A549 (cell line): ENCODE measurements at regions not wholly inside any gene's neighbourhood (a gene's known extent, or its start where the extent isn't known, plus 50 kb on each side); places are given as distances from the start of the nearest gene placed in this dataset.

Source experiments
- EP300 ChIP-seq, 2 experiments: fragments of >200 bp; sonication (Bioruptor Twin); formaldehyde crosslinking; IDR thresholded peaks; 2 replicates in 1 of 2; 3 replicates in 1 of 2; pipeline ENCODE4 v1.6.1; 2016 to 2017
- JUN ChIP-seq, 2 experiments: fragments of >200 bp; sonication (Bioruptor Twin); formaldehyde crosslinking; IDR thresholded peaks; 2 replicates in 1 of 2; 3 replicates in 1 of 2; pipeline ENCODE4 v1.6.1; 2016 to 2017
- JUNB ChIP-seq: fragments of >200 bp; sonication (Bioruptor Twin); formaldehyde crosslinking; IDR thresholded peaks from 2 replicates; pipeline ENCODE4 v1.6.1; 2016
- KDM1A ChIP-seq: fragments of 200-600 bp; sonication (generic); IDR thresholded peaks from 2 replicates; pipeline ENCODE4 v1.6.1; 2016; ENCODE audit warnings: low read depth, mild to moderate bottlenecking
- MAX ChIP-seq: IDR thresholded peaks from 2 replicates; pipeline ENCODE4 v1.6.1; 2012
- POLR2A ChIP-seq: IDR thresholded peaks from 2 replicates; pipeline ENCODE4 v1.6.1; 2012; ENCODE audit warnings: mild to moderate bottlenecking, low read length
- RAD21 ChIP-seq, 2 experiments: fragments of >200 bp in 1 of 2; sonication (Bioruptor Twin) in 1 of 2; formaldehyde crosslinking in 1 of 2; IDR thresholded peaks in 1 of 2; conservative IDR thresholded peaks in 1 of 2; 2 replicates in 1 of 2; 3 replicates in 1 of 2; pipeline ENCODE4 v1.6.1; 2012 to 2018; ENCODE audit warnings: inconsistent platforms in 1 of 2
- SMC3 ChIP-seq: fragments of >200 bp; sonication (Bioruptor Twin); formaldehyde crosslinking; IDR thresholded peaks from 3 replicates; pipeline ENCODE4 v1.6.1; 2018; ENCODE audit warnings: inconsistent platforms
- TF ChIP-seq, protein P1 (sequence below): fragments of >200 bp; sonication (Bioruptor Twin); formaldehyde crosslinking; IDR thresholded peaks from 3 replicates; pipeline ENCODE4 v1.5.1; 2016
- TF ChIP-seq, protein P2 (sequence below): fragments of 150-350 bp; IDR thresholded peaks from 2 replicates; pipeline ENCODE4 v1.6.1; 2014; ENCODE audit warnings: low read depth, mild to moderate bottlenecking, low read length

DNA sequence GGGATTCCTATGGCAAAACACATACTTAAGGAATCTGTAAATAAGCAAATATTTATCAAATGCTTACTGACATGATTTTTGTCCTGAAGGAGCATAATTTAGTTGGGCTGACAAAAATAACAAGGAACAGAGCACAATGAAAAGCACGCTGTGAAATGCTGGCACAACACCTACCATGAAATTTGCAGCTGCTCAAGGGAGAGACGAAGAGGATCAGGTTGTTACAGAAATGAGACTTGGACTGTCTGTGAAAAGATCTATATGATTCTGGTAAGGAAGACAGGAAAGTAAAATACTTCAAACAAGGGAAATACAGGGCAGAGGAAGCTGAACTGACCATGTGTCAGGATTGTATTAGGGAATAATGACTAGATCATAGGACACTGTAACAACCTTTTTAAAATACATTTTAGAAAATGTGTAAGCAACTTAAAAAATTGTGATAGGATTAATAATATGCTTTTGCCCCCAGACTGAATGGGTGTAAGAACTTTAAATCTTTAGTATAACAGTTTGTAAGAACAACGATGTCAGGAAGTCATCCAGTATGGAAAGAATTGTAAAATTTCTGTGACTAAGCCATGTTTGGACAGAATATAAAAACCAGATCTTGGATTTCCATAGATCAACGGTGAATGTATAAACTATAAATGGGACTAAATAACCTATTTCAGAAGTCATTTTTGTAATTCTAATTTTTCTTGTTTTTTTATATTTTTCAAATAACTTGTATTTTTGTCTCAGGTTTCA, 1556.0 kb downstream of the EFNB2 start:
- TF ChIP-seq JUNB (no peak), EP300 (IDR thresholded peaks at IDR 0.05) (no peak), JUN (IDR thresholded peaks at IDR 0.05) (no peak), SMC3 (no peak), POLR2A (no peak), RAD21 (conservative IDR thresholded peaks at IDR 0.05 in 1 of 2, IDR thresholded peaks at IDR 0.05 in 1 of 2) (no peak), MAX (no peak), KDM1A (no peak)
- TF ChIP-seq, protein P1, sequence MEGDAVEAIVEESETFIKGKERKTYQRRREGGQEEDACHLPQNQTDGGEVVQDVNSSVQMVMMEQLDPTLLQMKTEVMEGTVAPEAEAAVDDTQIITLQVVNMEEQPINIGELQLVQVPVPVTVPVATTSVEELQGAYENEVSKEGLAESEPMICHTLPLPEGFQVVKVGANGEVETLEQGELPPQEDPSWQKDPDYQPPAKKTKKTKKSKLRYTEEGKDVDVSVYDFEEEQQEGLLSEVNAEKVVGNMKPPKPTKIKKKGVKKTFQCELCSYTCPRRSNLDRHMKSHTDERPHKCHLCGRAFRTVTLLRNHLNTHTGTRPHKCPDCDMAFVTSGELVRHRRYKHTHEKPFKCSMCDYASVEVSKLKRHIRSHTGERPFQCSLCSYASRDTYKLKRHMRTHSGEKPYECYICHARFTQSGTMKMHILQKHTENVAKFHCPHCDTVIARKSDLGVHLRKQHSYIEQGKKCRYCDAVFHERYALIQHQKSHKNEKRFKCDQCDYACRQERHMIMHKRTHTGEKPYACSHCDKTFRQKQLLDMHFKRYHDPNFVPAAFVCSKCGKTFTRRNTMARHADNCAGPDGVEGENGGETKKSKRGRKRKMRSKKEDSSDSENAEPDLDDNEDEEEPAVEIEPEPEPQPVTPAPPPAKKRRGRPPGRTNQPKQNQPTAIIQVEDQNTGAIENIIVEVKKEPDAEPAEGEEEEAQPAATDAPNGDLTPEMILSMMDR, result no peak
- TF ChIP-seq, protein P2, sequence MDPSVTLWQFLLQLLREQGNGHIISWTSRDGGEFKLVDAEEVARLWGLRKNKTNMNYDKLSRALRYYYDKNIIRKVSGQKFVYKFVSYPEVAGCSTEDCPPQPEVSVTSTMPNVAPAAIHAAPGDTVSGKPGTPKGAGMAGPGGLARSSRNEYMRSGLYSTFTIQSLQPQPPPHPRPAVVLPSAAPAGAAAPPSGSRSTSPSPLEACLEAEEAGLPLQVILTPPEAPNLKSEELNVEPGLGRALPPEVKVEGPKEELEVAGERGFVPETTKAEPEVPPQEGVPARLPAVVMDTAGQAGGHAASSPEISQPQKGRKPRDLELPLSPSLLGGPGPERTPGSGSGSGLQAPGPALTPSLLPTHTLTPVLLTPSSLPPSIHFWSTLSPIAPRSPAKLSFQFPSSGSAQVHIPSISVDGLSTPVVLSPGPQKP, result no peak
